OCI-LY7 (cell line): ENCODE measurements at regions not wholly inside any gene's neighbourhood (a gene's known extent, or its start where the extent isn't known, plus 50 kb on each side); places are given as distances from the start of the nearest gene placed in this dataset.

Source experiments
- BruUV-seq: library from RNA; stranded (reverse); fragments of 400-500 nt; replicated peaks from 2 replicates; lab custom pipeline; 2021; lab: Mats Ljungman, UMichigan
- CTCF ChIA-PET: fragments of 300-600 bp; sonication (Branson Sonifier 250); formaldehyde crosslinking; loops from one replicate; lab custom pipeline; 2022; ENCODE audit warnings: antibody characterized with exemption; ENCODE audit not compliant: unreplicated experiment; lab: Charles Lee
- POLR2A ChIA-PET: fragments of 300-600 bp; sonication (Branson Sonifier 250); formaldehyde crosslinking; loops from one replicate; lab custom pipeline; 2022; ENCODE audit warnings: antibody characterized with exemption; lab: Charles Lee
- DNase-seq: peaks from one replicate; pipeline ENCODE4 v3.0.0-alpha.2; 2015; ENCODE audit warnings: low spot score
- H2AFZ ChIP-seq: fragments of 200-600 bp; sonication (generic), shearing (Covaris generic); 2 replicates; pipeline ENCODE4 v1.6.1; 2014; ENCODE audit warnings: mild to moderate bottlenecking, antibody characterized with exemption, low read length, moderate library complexity
- H3K27ac ChIP-seq: fragments of 200-600 bp; sonication (generic); 2 replicates; pipeline ENCODE4 v1.5.1; 2014; ENCODE audit warnings: mixed run types, low read depth, mild to moderate bottlenecking, moderate library complexity, low read length, inconsistent platforms; ENCODE audit not compliant: poor library complexity, severe bottlenecking
- H3K36me3 ChIP-seq: fragments of 200-600 bp; sonication (generic); 2 replicates; pipeline ENCODE4 v1.6.1; 2014; ENCODE audit warnings: mild to moderate bottlenecking, antibody characterized with exemption, low read length, moderate library complexity, mixed read lengths; ENCODE audit not compliant: insufficient read depth
- H3K4me1 ChIP-seq: fragments of 200-600 bp; sonication (generic); 2 replicates; pipeline ENCODE4 v1.5.1; 2014; ENCODE audit warnings: mild to moderate bottlenecking, low read length; ENCODE audit not compliant: insufficient read depth, poor library complexity, severe bottlenecking
- H3K4me2 ChIP-seq: fragments of 200-600 bp; sonication (generic); 2 replicates; pipeline ENCODE4 v1.6.1; 2014; ENCODE audit warnings: mild to moderate bottlenecking, low read length
- H3K4me3 ChIP-seq: fragments of 200-600 bp; sonication (generic); 2 replicates; pipeline ENCODE4 v1.5.1; 2014; ENCODE audit warnings: mild to moderate bottlenecking, low read depth, low read length; ENCODE audit not compliant: poor library complexity, severe bottlenecking
- H3K79me2 ChIP-seq: fragments of 200-600 bp; sonication (generic); 2 replicates; pipeline ENCODE4 v1.6.1; 2016; ENCODE audit warnings: low read depth, mild to moderate bottlenecking, low read length, moderate library complexity, mixed read lengths; ENCODE audit not compliant: insufficient read depth
- H3K9me2 ChIP-seq: fragments of 200-600 bp; sonication (generic); 2 replicates; pipeline ENCODE4 v1.6.1; 2016; ENCODE audit warnings: mild to moderate bottlenecking, low read length, mixed read lengths; ENCODE audit not compliant: insufficient read depth
- H3K9me3 ChIP-seq: fragments of 200-600 bp; sonication (generic); 2 replicates; pipeline ENCODE4 v1.6.1; 2014; ENCODE audit warnings: mild to moderate bottlenecking, mixed run types, low read length, mixed read lengths
- H4K20me1 ChIP-seq: fragments of 200-600 bp; sonication (generic); 2 replicates; pipeline ENCODE4 v1.6.1; 2014; ENCODE audit warnings: mild to moderate bottlenecking, antibody characterized with exemption, low read length, moderate library complexity, mixed read lengths; ENCODE audit not compliant: insufficient read depth
- EZH2phosphoT487 ChIP-seq: fragments of 200-600 bp; sonication (generic); IDR thresholded peaks from 2 replicates; pipeline ENCODE4 v1.6.1; 2018; ENCODE audit warnings: low read depth, borderline replicate concordance, mild to moderate bottlenecking, mixed run types, antibody characterized with exemption, low read length, moderate library complexity, mixed read lengths
- intact Hi-C: fragments of 100-400 bp; cut with micrococcal nuclease; formaldehyde crosslinking; loops from one replicate; pipeline ENCODE4 v1.10.0; 2022; ENCODE audit not compliant: unreplicated experiment
- TF ChIP-seq, protein P1 (sequence below): fragments of 200-600 bp; sonication (generic); conservative IDR thresholded peaks from 2 replicates; pipeline ENCODE4 v1.5.1; 2014; ENCODE audit warnings: mild to moderate bottlenecking, antibody characterized with exemption, low read length, moderate library complexity, mixed read lengths

- DNase-seq = no peak
- Histone ChIP-seq H3K4me2 (no peak overlapping the region), H3K4me3 (no peak overlapping the region), H3K9me3 (no peaks in the 10 kb centered on the region), H3K9me2 (no peaks in the 10 kb centered on the region), H4K20me1 (no peaks in the 10 kb centered on the region), H3K4me1 (peaks cover 24% of the 10 kb centered on the region), H3K36me3 (no peaks in the 10 kb centered on the region), H3K27ac (no peak overlapping the region), H2AFZ (no peak overlapping the region), H3K79me2 (no peaks in the 10 kb centered on the region)
- BruUV-seq = no TSS peak
- ChIA-PET POLR2A (interaction anchor here (1.5 kb wide), 1 partner anchor 118 kb away, joined by 4 read pairs; no protein-coding TSS in a partner anchor), CTCF (no interaction called here)
- intact Hi-C loops = loop anchor here (5.0 kb wide), 1 partner anchor 118 kb away; no protein-coding TSS in a partner anchor
- no peak for TF ChIP-seq EZH2phosphoT487
- TF ChIP-seq, protein P1, sequence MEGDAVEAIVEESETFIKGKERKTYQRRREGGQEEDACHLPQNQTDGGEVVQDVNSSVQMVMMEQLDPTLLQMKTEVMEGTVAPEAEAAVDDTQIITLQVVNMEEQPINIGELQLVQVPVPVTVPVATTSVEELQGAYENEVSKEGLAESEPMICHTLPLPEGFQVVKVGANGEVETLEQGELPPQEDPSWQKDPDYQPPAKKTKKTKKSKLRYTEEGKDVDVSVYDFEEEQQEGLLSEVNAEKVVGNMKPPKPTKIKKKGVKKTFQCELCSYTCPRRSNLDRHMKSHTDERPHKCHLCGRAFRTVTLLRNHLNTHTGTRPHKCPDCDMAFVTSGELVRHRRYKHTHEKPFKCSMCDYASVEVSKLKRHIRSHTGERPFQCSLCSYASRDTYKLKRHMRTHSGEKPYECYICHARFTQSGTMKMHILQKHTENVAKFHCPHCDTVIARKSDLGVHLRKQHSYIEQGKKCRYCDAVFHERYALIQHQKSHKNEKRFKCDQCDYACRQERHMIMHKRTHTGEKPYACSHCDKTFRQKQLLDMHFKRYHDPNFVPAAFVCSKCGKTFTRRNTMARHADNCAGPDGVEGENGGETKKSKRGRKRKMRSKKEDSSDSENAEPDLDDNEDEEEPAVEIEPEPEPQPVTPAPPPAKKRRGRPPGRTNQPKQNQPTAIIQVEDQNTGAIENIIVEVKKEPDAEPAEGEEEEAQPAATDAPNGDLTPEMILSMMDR = no peak
Observed at GRCh38 chr2:80854831-80855230, 550.3 kb upstream of the LRRTM1 start.

- Histone ChIP-seq H3K79me2 (no peaks in the 10 kb centered on the region), H3K4me2 (peak overlapping the region; percentile 26; the same call in 1 of the 2 replicates), H3K9me3 (no peaks in the 10 kb centered on the region), H3K27ac (peak overlapping the region; percentile 32), H4K20me1 (no peaks in the 10 kb centered on the region), H3K36me3 (no peaks in the 10 kb centered on the region), H3K9me2 (no peaks in the 10 kb centered on the region), H3K4me1 (peaks cover 19% of the 10 kb centered on the region), H2AFZ (peak overlapping the region; percentile 70; the same call in 1 of the 2 replicates), H3K4me3 (no peak overlapping the region)
- TF ChIP-seq EZH2phosphoT487 = no peak
- TF ChIP-seq, protein P1 = peak; percentile 58
- no TSS peak for BruUV-seq
- ChIA-PET CTCF (no interaction called here), POLR2A (interaction anchor here (0.8 to 1.9 kb wide), 3 partner anchors 10 to 24 kb away, joined by 3 to 4 read pairs (median 3); no protein-coding TSS in a partner anchor)
- peak; percentile 56 for DNase-seq
- intact Hi-C loops = loop anchor here (2.0 to 5.0 kb wide), 2 partner anchors 115 to 322 kb away; no protein-coding TSS in a partner anchor
Observed at GRCh38 chr2:80852808-80853139, 548.2 kb upstream of the LRRTM1 start.
